ENCODE measurements at regions not wholly inside any gene's neighbourhood (a gene's known extent, or its start where the extent isn't known, plus 50 kb on each side); places are given as distances from the start of the nearest gene placed in this dataset.

- TF ChIP-seq EP300 (IDR thresholded peaks at IDR 0.05; ENCODE audit: borderline replicate concordance) = no peak
- TF ChIP-seq TEAD4 (IDR thresholded peaks at IDR 0.05) = no peak
- no peak for TF ChIP-seq TAF1 (IDR thresholded peaks at IDR 0.05; ENCODE audit: low read depth)
- TF ChIP-seq CREB1 (IDR thresholded peaks at IDR 0.05; ENCODE audit: low read depth) = no peak
- no peak for TF ChIP-seq RAD21 (IDR thresholded peaks at IDR 0.05; ENCODE audit: low read depth)
- no peak for TF ChIP-seq MAX (IDR thresholded peaks at IDR 0.05)
- TF ChIP-seq EGR1 (IDR thresholded peaks at IDR 0.05) = no peak
- no peak for TF ChIP-seq CEBPB (IDR thresholded peaks at IDR 0.05)
- no peak for TF ChIP-seq YY1 (IDR thresholded peaks at IDR 0.05; ENCODE audit: low read depth)
- no peak for TF ChIP-seq USF1 (IDR thresholded peaks at IDR 0.05)
- no peak for TF ChIP-seq REST (IDR thresholded peaks at IDR 0.05; ENCODE audit: low read depth)
- TF ChIP-seq ZBTB7A (IDR thresholded peaks at IDR 0.05; ENCODE audit: low read depth) = no peak
These were observed 161.3 kb downstream of the RTP5 start for GRCh38 chr2:242030858-242031257.

Measured in Ishikawa (cell line).